Prostate gland (tissue), 2 donors: ENCODE measurements at regions not wholly inside any gene's neighbourhood (a gene's known extent, or its start where the extent isn't known, plus 50 kb on each side); places are given as distances from the start of the nearest gene placed in this dataset.

Experiments used
- CTCF ChIP-seq, 4 experiments: fragments of 200-600 bp in 2 of 4; fragments of 450-650 bp in 2 of 4; sonication (generic) in 2 of 4; IDR thresholded peaks; 1 replicate in 3 of 4; 2 replicates in 1 of 4; pipeline ENCODE4 v1.5.1; 2016 to 2019; ENCODE audit warnings: antibody characterized with exemption in 4 of 4, mild to moderate bottlenecking in 2 of 4, moderate library complexity in 2 of 4
- POLR2A ChIP-seq: fragments of 450-650 bp; IDR thresholded peaks from one replicate; pipeline ENCODE4 v1.6.1; 2016; ENCODE audit warnings: antibody characterized with exemption, mild to moderate bottlenecking

GRCh38 chr2:6308986-6309385 lies 556.7 kb downstream of the CMPK2 start:
- TF ChIP-seq POLR2A: no peak
- no peak for TF ChIP-seq CTCF (IDR thresholded peaks at IDR 0.05)
